ENCODE measurements at regions not wholly inside any gene's neighbourhood (a gene's known extent, or its start where the extent isn't known, plus 50 kb on each side); places are given as distances from the start of the nearest gene placed in this dataset.

- H3K18ac ChIP-seq (ENCODE audit: extremely low read depth, low read length): no peak overlapping the region
- no peak overlapping the region for H4K8ac ChIP-seq (ENCODE audit: extremely low read depth, insufficient read depth, low read length)
- ChIA-PET POLR2A (ENCODE audit: partially characterized antibody) (no interaction called here), CTCF (ENCODE audit: partially characterized antibody) (no interaction called here)
- H3K4me3 ChIP-seq (ENCODE audit: extremely low read depth in 1 of 4, insufficient read depth in 2 of 4, low read depth in 3 of 4, low read length in 4 of 4): no peak overlapping the region
- TF ChIP-seq POLR2A (IDR thresholded peaks at IDR 0.05; ENCODE audit: control extremely low read depth in 1 of 2, low read depth in 2 of 2, low read length in 2 of 2) (no peak), TCF12 (IDR thresholded peaks at IDR 0.05; ENCODE audit: low read depth, low read length) (no peak), SRF (IDR thresholded peaks at IDR 0.05; ENCODE audit: low read depth, low read length) (peak; percentile 59), USF2 (IDR thresholded peaks at IDR 0.05; ENCODE audit: low read length) (no peak), EGR1 (IDR thresholded peaks at IDR 0.05; ENCODE audit: borderline replicate concordance, low read depth, low read length) (no peak), SAP30 (IDR thresholded peaks at IDR 0.05; ENCODE audit: insufficient read depth, insufficient replicate concordance, low read length) (no peak)
- no peaks in the 10 kb centered on the region for H3K36me3 ChIP-seq (ENCODE audit: control insufficient read depth in 2 of 4, insufficient read depth in 4 of 4, low read length in 3 of 4)
- no peaks in the 10 kb centered on the region for H4K20me1 ChIP-seq (replicated peaks in 1 of 2; ENCODE audit: control insufficient read depth in 1 of 2, insufficient read depth in 2 of 2, low read length in 2 of 2)
- H3K9ac ChIP-seq (replicated peaks in 1 of 4; ENCODE audit: extremely low read depth in 1 of 4, low read depth in 3 of 4, low read length in 3 of 4): no peak overlapping the region
- H3K27ac ChIP-seq (ENCODE audit: low read depth, low read length): no peak overlapping the region
- no peaks in the 10 kb centered on the region for H3K79me1 ChIP-seq (ENCODE audit: low read depth, low read length)
- no peak overlapping the region for H4K91ac ChIP-seq (replicated peaks; ENCODE audit: insufficient read length, low read length)
- no peak overlapping the region for H2BK20ac ChIP-seq (ENCODE audit: low read length)
- H3K4me1 ChIP-seq (replicated peaks in 1 of 4; ENCODE audit: control insufficient read depth in 3 of 4, insufficient read depth in 4 of 4, low read length in 3 of 4): peaks cover 2 to 10% (median 8%) of the 10 kb centered on the region in 4 experiments; a peak in 4 of 7 replicates
- H3K56ac ChIP-seq (replicated peaks; ENCODE audit: insufficient read length, low read depth, low read length): no peak overlapping the region
- H4K5ac ChIP-seq (ENCODE audit: insufficient read length, low read depth, low read length): no peak overlapping the region
- WGBS, 2 experiments (ENCODE audit: extremely low coverage in 1 of 2, insufficient coverage in 1 of 2, insufficient read length in 1 of 2, insufficient replicate concordance in 2 of 2, low coverage in 1 of 2, low lambda C conversion rate in 2 of 2, missing lambda C conversion rate in 1 of 2): 89% methylated on average over 3 of the region's 3 CpGs; no CpG with 5 or more reads in 1 of the 2 experiments
- H3K9me3 ChIP-seq (ENCODE audit: insufficient read depth in 2 of 2, low read depth in 1 of 2, low read length in 1 of 2): no peaks in the 10 kb centered on the region
- no peak overlapping the region for H2BK15ac ChIP-seq (ENCODE audit: low read length)
- no peaks in the 10 kb centered on the region for H3K79me2 ChIP-seq (ENCODE audit: control insufficient read depth in 1 of 2, insufficient read depth in 2 of 2, low read length in 2 of 2)
- H2AFZ ChIP-seq (ENCODE audit: low read length): no peak overlapping the region
- no peak overlapping the region for H2BK12ac ChIP-seq (ENCODE audit: low read depth, low read length)
- H2BK120ac ChIP-seq (replicated peaks; ENCODE audit: low read depth, low read length): no peak overlapping the region
- DNase-seq (ENCODE audit: low read depth in 1 of 2, low spot score in 2 of 2) (peak in 1 of 2 experiments; percentile 34), FAIRE-seq (no peak)
- peaks cover 0 to 3% (median 0%) of the 10 kb centered on the region in 4 experiments; a peak in 2 of 7 replicates for H3K27me3 ChIP-seq (replicated peaks in 1 of 4; ENCODE audit: control insufficient read depth in 3 of 4, extremely low read depth in 1 of 4, insufficient read depth in 3 of 4, low read length in 3 of 4)
- no peak overlapping the region for H3K23ac ChIP-seq (ENCODE audit: insufficient read length)
- H3K4me2 ChIP-seq (ENCODE audit: insufficient read depth in 1 of 2, low read depth in 2 of 2, low read length in 2 of 2): no peak overlapping the region
- H3K23me2 ChIP-seq (ENCODE audit: low read depth, low read length): no peaks in the 10 kb centered on the region
- no peak overlapping the region for H3K14ac ChIP-seq (ENCODE audit: insufficient read length)
- H3K4ac ChIP-seq (replicated peaks; ENCODE audit: insufficient read length, low read depth, low read length): no peak overlapping the region
- no peak overlapping the region for H2AK5ac ChIP-seq (ENCODE audit: low read depth, low read length)
- H2BK5ac ChIP-seq (ENCODE audit: low read depth, low read length): no peak overlapping the region
Measured at GRCh38 chr2:65613968-65614555, 181.7 kb upstream of the SPRED2 start.
